Epithelial cell of esophagus (primary cell): ENCODE measurements at regions not wholly inside any gene's neighbourhood (a gene's known extent, or its start where the extent isn't known, plus 50 kb on each side); places are given as distances from the start of the nearest gene placed in this dataset.

ENCODE experiments used
- DNase-seq: peaks from one replicate; pipeline ENCODE4 v3.0.0; 2010; ENCODE audit warnings: low read depth
- H3K4me3 ChIP-seq: 2 replicates; pipeline ENCODE4 v1.5.1; 2011; ENCODE audit warnings: mild to moderate bottlenecking, low read length, control low read depth
- TF ChIP-seq, protein P1 (sequence below): IDR thresholded peaks from 2 replicates; pipeline ENCODE4 v1.5.1; 2011; ENCODE audit warnings: low read depth, mild to moderate bottlenecking, low read length, control low read depth, inconsistent platforms; ENCODE audit not compliant: insufficient read depth; ENCODE audit errors: missing control alignments

DNA sequence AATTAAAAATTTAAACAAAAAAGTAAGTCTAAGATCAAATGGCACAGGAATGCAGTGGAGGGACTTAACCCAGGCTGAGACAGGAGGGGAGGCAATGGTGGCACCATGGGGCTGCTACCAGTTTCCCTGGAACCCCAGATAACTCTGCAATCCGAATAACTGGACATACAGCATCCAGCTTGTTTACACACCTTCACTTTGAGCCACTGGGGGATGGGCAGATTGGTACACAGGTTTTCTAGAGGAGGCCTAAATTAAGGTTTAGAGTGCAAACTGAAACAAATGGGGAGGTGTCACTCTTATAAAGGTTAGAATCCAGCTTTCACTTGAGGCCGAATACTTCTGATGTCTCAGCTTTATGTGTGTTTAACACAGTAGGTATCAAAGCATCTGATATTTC lies 189.3 kb upstream of the FN1 start:
- TF ChIP-seq, protein P1, sequence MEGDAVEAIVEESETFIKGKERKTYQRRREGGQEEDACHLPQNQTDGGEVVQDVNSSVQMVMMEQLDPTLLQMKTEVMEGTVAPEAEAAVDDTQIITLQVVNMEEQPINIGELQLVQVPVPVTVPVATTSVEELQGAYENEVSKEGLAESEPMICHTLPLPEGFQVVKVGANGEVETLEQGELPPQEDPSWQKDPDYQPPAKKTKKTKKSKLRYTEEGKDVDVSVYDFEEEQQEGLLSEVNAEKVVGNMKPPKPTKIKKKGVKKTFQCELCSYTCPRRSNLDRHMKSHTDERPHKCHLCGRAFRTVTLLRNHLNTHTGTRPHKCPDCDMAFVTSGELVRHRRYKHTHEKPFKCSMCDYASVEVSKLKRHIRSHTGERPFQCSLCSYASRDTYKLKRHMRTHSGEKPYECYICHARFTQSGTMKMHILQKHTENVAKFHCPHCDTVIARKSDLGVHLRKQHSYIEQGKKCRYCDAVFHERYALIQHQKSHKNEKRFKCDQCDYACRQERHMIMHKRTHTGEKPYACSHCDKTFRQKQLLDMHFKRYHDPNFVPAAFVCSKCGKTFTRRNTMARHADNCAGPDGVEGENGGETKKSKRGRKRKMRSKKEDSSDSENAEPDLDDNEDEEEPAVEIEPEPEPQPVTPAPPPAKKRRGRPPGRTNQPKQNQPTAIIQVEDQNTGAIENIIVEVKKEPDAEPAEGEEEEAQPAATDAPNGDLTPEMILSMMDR: no peak
- H3K4me3 ChIP-seq: no peak overlapping the region
- DNase-seq: no peak

DNA sequence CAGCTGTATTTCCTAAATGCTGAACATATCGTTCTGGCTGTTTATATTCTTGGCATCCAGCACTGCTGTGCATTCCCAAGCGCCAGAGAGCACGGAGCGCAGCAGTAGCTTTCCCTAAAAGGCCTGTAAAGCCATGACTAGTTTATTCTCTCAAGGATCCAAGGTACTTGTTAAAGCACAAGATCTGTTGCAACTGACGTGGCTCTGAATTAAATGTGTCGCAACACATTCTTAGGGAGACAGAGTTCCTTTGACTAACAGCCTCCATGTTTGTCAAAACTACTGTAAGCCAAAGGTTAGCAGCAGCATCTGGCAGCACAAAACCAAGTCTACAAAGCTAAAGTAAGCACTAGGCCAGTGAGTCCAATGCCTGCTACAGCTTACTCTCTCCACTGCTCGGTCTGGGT lies 188.6 kb upstream of the FN1 start:
- no peak overlapping the region for H3K4me3 ChIP-seq
- peak; percentile 90 for DNase-seq
- TF ChIP-seq, protein P1: no peak

- TF ChIP-seq, protein P1: no peak
- no peak overlapping the region for H3K4me3 ChIP-seq
- DNase-seq: no peak
Measured at GRCh38 chr2:215622837-215623236, 187.0 kb upstream of the FN1 start.

GRCh38 chr2:215621381-215621780 lies 185.5 kb upstream of the FN1 start:
- no peak for DNase-seq
- TF ChIP-seq, protein P1: no peak
- H3K4me3 ChIP-seq: no peak overlapping the region

GRCh38 chr2:215620528-215620927 lies 184.7 kb upstream of the FN1 start:
- H3K4me3 ChIP-seq: no peak overlapping the region
- TF ChIP-seq, protein P1: no peak
- no peak for DNase-seq

DNA sequence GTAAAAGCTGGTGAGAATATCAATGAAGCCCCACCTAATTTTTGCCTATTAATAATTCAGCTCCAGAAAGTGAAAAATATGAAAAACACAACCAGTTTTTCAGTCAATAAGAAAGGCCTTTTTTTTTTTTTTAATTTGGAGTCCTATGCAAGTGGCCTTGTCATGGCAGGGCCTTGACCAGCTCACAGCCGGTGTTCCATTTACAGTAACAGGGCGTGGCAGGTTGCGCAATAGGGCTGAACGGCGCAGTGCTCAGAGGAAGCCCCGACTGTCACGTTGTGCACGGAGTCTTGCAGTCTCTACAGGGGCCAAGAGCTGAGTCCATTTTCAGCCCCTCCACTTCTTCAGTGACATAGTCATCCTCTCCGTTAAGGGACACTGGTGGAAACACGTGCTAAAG lies 184.1 kb upstream of the FN1 start:
- peak; percentile 29 for DNase-seq
- TF ChIP-seq, protein P1: no peak
- no peak overlapping the region for H3K4me3 ChIP-seq

GRCh38 chr2:215619022-215619958 lies 183.4 kb upstream of the FN1 start:
- TF ChIP-seq, protein P1: no peak
- DNase-seq: no peak
- H3K4me3 ChIP-seq: no peak overlapping the region
